ENCODE measurements at regions not wholly inside any gene's neighbourhood (a gene's known extent, or its start where the extent isn't known, plus 50 kb on each side); places are given as distances from the start of the nearest gene placed in this dataset.
"Not testable (repeated sequence)": the region's sequence is repeated elsewhere in the genome, so short reads cannot be mapped to it uniquely, and the experiment has no call there.

DNA sequence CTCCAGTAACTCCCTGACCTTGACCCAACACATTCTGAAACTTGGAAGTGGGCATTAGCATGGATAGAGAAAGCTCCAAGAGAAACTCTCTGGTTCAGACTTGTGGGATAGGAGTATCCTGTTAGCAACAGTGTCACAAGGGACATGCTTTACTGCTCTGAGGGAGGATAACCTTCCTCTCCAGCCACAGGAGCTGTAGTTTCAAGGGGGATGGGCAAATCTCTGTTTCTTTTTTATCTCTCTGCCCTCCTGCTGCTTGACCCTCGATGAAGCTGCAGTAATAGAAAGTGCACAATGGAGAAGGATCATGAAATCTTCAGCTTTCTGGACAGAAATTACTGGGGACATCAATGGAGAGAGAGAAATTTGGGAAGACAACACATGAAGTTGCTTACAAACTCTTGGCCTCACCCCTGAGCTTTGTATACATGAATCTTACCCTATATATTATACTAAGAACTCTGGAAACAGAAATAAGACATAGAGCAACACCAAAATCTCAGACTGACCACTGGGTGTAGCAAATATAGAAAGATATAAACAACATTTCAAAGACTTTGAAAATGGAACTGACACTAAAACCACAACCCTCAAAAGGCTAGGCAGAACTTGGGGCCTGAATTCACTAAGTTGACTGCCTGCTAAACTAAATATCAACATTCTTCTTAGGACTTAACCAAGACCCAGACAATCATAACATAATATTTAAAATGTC is 471.0 kb upstream of the MEF2C start:
- DNase-seq (ENCODE audit: low read depth, low spot score): no peak

DNA sequence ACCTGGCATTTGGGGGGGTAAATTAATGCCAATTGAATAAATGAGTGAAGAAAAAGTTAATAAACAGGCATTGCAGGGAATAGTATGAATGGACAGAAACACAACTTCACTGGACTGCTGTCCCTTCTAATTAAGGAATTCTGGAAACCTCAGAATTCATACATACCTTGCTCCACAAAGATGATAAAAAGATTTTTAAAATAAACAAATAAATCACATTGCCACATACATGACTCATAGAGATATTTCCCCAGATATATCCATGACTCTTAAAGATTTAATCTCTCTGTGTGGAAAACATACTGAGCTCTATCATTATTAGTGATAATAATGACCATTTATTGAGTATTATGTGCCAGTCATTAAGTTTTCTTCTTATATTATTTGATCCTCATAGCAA is 469.0 kb upstream of the MEF2C start:
- no peak for DNase-seq (ENCODE audit: low read depth, low spot score)

DNA sequence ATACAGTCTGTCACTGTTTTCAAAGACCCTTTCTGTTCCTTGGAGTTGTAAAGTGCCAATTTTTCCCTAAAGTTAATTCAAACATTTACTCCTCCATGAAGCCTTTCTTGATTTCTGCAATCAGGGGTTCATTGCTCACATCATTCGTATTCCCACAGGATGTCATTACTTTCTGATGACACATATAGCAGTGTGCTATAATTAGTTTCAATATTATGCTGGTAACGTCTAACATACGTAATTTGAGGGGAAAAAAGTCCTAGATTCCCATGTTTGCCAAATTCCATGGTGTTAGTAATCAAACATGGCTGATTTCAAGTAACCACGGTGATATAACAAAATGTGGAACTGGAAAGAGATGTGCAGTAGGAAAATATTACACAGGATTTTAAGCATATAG is 468.2 kb upstream of the MEF2C start:
- no peak for DNase-seq (ENCODE audit: low read depth, low spot score)

- no peak for DNase-seq (ENCODE audit: low read depth, low spot score)
Measured at GRCh38 chr5:89350684-89351083, 467.7 kb upstream of the MEF2C start.

GRCh38 chr5:89349246-89349980 is 466.4 kb upstream of the MEF2C start:
- DNase-seq (ENCODE audit: low read depth, low spot score): no peak

- no peak for DNase-seq (ENCODE audit: low read depth, low spot score)
Measured at GRCh38 chr5:89346573-89346972, 463.6 kb upstream of the MEF2C start.

GRCh38 chr5:89343666-89344065 is 460.7 kb upstream of the MEF2C start:
- DNase-seq (ENCODE audit: low read depth, low spot score): no peak

DNA sequence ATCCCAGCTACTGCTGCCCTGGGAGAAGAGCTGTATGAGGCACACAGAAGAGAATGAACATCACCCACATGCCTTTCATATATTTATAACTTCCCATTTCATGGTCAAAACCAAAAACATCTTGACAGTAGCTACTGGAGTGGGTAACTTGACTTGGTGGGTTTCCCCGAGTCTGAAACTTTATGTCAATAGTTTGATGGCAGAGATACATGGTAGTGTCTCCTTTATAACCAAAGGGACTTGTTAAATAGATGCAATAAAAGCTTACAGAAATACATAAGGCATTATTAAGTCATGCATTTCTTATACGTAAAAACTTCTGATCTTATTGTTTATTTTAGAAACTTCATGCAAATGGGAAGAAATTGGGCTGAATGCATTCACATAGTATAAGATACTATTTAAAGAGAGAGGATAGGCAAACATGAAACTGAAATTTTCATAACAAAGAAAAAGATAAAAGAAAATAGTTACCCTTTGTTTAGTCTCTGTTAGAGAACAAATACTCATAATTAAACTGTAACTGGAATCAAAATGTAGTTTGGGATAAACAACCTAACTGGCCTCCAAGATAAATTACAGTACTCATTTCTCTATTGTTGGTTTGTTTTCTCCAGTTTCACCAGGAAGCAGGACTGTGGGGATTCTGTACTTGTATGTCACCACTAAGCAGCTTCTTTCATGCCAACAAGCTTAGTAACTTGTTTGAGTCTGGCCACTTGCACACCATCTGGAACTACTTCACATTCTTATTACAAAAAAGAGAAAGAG is 459.3 kb upstream of the MEF2C start:
- no peak for DNase-seq (ENCODE audit: low read depth, low spot score)

DNA sequence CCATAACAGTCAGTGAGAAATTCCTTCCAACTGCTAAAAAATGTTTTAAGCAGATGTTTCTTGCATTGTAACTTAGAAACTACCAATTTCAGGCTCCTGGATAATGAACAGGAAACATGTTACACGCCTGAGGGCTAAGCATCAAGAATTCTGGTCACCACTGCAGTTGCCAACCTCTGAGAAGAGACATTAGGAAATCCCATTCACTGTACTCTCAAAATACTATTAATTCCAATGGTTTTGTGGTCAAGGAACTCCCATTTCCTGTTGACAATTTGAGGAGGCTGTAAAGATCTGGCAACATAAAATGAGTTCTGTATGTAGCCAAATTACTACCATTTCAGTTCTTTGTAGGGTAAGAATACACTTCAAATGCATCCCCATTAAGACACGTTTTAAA is 456.0 kb upstream of the MEF2C start:
- DNase-seq (ENCODE audit: low read depth, low spot score): no peak

DNA sequence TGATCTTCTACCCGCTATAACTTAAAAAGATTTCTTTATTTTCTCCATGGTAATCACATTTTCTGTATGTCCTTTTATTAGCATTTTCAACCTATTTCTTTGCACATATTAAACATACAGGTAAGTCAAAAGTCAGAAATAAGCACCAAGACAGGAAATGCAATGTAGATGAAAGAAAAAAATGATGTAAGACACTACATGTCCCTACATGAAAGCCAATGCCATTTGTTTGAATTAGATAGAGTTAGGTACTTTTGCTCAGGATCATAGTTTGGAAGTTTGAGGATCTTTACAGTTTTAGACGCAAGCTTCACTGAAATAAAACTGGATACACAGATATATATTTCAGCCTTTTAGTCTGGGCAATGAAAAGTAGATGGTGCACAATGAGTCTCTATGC is 453.1 kb upstream of the MEF2C start:
- no peak for DNase-seq (ENCODE audit: low read depth, low spot score)

- DNase-seq (ENCODE audit: low read depth, low spot score): no peak
Measured at GRCh38 chr5:89330140-89330539, 447.2 kb upstream of the MEF2C start.

DNA sequence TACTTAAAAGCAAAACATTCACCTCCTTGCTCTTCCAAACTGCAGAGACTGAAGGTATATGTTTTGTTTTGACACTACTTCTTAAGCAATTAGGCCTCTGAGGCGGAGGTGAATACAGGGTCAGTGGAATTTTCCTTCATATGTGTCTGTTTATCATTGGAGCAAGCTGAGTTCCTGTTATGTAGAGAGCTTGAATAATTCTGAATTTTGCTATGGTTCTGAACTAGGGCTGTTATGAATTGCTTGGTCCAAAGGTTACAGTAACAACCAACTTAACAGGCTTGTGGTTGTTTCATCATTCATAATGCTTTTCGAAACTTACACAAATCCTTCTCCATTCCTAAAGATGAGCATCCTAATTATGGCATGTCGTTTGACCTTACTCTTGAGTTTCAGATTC is 444.6 kb upstream of the MEF2C start:
- DNase-seq (ENCODE audit: low read depth, low spot score): no peak

DNA sequence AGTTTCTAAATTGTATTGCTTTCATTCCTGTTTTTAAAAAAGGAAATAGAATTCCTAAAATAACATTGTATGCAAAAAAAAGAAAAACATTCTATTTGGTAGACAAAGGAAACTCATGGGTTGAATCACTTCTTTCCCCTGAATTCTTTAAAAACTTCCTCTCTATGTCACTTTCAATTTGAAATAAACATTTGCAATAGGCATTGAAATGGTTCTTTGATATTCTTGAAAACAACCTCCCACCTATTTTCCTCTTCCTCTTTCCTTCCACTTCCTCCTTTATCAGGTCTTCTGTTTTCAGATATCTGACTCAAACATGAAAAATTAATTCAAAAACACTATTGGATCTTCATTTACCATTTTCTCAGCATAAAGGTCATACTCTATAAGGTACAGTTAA is 442.0 kb upstream of the MEF2C start:
- DNase-seq (ENCODE audit: low read depth, low spot score): peak; percentile 2

GRCh38 chr5:89320421-89321277 is 437.7 kb upstream of the MEF2C start:
- DNase-seq (ENCODE audit: low read depth, low spot score): no peak

- not testable (repeated sequence) for DNase-seq (ENCODE audit: low read depth, low spot score)
Measured at GRCh38 chr5:89317838-89318237, 434.9 kb upstream of the MEF2C start.

- DNase-seq (ENCODE audit: low read depth, low spot score): no peak
Measured at GRCh38 chr5:89315286-89316100, 432.5 kb upstream of the MEF2C start.

- DNase-seq (ENCODE audit: low read depth, low spot score): peak; percentile 15
Measured at GRCh38 chr5:89313804-89314588, 431.0 kb upstream of the MEF2C start.

DNA sequence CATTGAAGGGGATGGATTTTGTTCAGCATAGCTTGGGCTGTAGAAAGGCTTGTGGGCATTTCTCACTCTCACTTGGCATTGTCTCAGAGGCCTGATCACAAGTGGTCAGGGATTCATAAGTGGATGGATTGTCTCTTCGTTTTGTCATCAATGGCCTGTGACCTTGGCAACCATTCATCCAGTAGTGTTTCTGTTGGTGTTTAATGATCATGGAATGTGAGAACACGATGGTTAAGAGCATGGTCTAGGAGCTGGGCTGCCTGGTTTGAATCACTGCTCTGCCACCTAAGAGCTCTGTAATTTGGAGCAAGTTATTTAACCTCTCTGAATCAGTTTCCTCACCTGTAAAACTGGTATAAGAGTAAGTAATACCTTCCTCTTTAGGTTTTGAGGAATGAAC is 430.1 kb upstream of the MEF2C start:
- no peak for DNase-seq (ENCODE audit: low read depth, low spot score)

DNA sequence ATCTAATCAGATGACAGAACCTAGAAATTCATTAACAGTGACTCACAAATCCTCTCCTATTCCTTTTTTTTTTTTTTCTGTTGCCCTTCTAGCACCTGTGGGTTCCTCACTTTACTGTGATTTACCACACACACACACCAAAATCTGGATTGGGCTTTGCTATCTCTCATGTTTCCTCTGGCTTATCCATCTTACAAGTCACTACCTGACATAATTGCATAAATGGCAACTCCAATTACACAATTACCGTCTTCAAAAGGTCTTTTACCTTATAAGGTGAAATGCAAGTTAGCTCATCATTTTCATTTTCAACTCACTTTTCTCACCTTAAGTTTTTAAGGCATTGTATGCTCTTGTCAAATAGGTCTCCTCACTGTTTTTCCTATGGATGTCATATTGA is 426.3 kb upstream of the MEF2C start:
- no peak for DNase-seq (ENCODE audit: low read depth, low spot score)

- DNase-seq (ENCODE audit: low read depth, low spot score): no peak
Measured at GRCh38 chr5:89308606-89309040, 425.6 kb upstream of the MEF2C start.

Measured in pulmonary artery endothelial cell (primary cell).